ENCODE measurements at regions not wholly inside any gene's neighbourhood (a gene's known extent, or its start where the extent isn't known, plus 50 kb on each side); places are given as distances from the start of the nearest gene placed in this dataset.

DNA sequence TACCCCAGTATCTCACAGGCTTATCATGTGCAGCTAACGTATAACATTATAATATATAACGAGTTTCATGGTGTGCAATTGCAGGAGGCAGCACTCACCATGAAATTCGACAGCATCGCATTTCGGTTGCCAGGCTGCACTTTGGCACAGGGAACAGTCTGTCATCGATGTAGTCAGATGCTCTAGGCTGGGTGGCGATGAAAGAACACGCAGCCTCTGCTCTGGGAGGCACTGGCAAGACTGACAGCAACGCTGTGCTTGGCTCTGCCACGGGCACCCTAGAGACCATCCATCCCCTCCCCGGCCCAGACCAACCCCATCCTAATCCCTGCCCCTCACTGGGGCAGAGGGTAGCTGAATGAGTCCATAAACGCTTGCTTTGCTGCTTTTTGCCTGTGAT, 290.8 kb downstream of the MED10 start:
- TF ChIP-seq, protein P1, sequence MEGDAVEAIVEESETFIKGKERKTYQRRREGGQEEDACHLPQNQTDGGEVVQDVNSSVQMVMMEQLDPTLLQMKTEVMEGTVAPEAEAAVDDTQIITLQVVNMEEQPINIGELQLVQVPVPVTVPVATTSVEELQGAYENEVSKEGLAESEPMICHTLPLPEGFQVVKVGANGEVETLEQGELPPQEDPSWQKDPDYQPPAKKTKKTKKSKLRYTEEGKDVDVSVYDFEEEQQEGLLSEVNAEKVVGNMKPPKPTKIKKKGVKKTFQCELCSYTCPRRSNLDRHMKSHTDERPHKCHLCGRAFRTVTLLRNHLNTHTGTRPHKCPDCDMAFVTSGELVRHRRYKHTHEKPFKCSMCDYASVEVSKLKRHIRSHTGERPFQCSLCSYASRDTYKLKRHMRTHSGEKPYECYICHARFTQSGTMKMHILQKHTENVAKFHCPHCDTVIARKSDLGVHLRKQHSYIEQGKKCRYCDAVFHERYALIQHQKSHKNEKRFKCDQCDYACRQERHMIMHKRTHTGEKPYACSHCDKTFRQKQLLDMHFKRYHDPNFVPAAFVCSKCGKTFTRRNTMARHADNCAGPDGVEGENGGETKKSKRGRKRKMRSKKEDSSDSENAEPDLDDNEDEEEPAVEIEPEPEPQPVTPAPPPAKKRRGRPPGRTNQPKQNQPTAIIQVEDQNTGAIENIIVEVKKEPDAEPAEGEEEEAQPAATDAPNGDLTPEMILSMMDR (IDR thresholded peaks at IDR 0.05) = no peak
- no peak for TF ChIP-seq POLR2A (IDR thresholded peaks at IDR 0.05)
